PC-9 (cell line): ENCODE measurements at regions not wholly inside any gene's neighbourhood (a gene's known extent, or its start where the extent isn't known, plus 50 kb on each side); places are given as distances from the start of the nearest gene placed in this dataset.

Experiments
- BruUV-seq: library from RNA; stranded (reverse); fragments of 400-500 nt; replicated peaks from 2 replicates; lab custom pipeline; 2021; lab: Mats Ljungman, UMichigan
- CTCF ChIA-PET: fragments of 300-600 bp; sonication (Branson Sonifier 250); formaldehyde crosslinking; loops from one replicate; lab custom pipeline; 2022; ENCODE audit warnings: antibody characterized with exemption; lab: Charles Lee
- POLR2A ChIA-PET: fragments of 300-600 bp; sonication (Branson Sonifier 250); formaldehyde crosslinking; loops from one replicate; lab custom pipeline; 2022; ENCODE audit warnings: antibody characterized with exemption; ENCODE audit not compliant: unreplicated experiment; lab: Charles Lee
- DNase-seq, 2 experiments: peaks; one replicate each; pipeline versions ENCODE4 v3.0.0 to v3.0.0-alpha.2; 2015 to 2022; ENCODE audit warnings: mixed read lengths in 1 of 2
- H2AFZ ChIP-seq: fragments of 200-600 bp; sonication (generic); 2 replicates; pipeline ENCODE4 v1.8.1; 2017; ENCODE audit warnings: antibody characterized with exemption
- H3F3A ChIP-seq: fragments of 200-600 bp; sonication (generic); 2 replicates; pipeline ENCODE4 v1.8.1; 2017; ENCODE audit warnings: antibody characterized with exemption, mild to moderate bottlenecking, low read depth; ENCODE audit not compliant: insufficient read depth
- H3K27ac ChIP-seq: fragments of 200-600 bp; sonication (generic); 2 replicates; pipeline ENCODE4 v1.6.1; 2016; ENCODE audit warnings: mixed run types
- H3K27me3 ChIP-seq: fragments of 200-600 bp; sonication (generic); 2 replicates; pipeline ENCODE4 v1.6.1; 2016; ENCODE audit warnings: low read depth, mixed run types; ENCODE audit not compliant: insufficient read depth
- H3K36me3 ChIP-seq: fragments of 200-600 bp; sonication (generic); 2 replicates; pipeline ENCODE4 v1.6.1; 2016; ENCODE audit warnings: low read depth, mixed run types
- H3K4me1 ChIP-seq: fragments of 200-600 bp; sonication (generic); replicated peaks from 2 replicates; pipeline ENCODE4 v1.6.1; 2016; ENCODE audit warnings: mixed run types; ENCODE audit not compliant: insufficient read depth
- H3K4me2 ChIP-seq: fragments of 200-600 bp; sonication (generic); 2 replicates; pipeline ENCODE4 v1.6.1; 2017; ENCODE audit warnings: mixed run types
- H3K4me3 ChIP-seq: fragments of 200-600 bp; sonication (generic); 2 replicates; pipeline ENCODE4 v1.6.1; 2016; ENCODE audit warnings: mixed run types
- H3K79me2 ChIP-seq: fragments of 200-600 bp; sonication (generic); 2 replicates; pipeline ENCODE4 v1.6.1; 2017; ENCODE audit warnings: low read depth, mixed run types
- H3K9me2 ChIP-seq: fragments of 200-600 bp; sonication (generic); 2 replicates; pipeline ENCODE4 v1.8.1; 2017; ENCODE audit warnings: mild to moderate bottlenecking; ENCODE audit not compliant: insufficient read depth
- H3K9me3 ChIP-seq: fragments of 200-600 bp; sonication (generic); 2 replicates; pipeline ENCODE4 v1.8.1; 2016; ENCODE audit warnings: low read depth; ENCODE audit not compliant: insufficient read depth
- H4K20me1 ChIP-seq: fragments of 200-600 bp; sonication (generic); 2 replicates; pipeline ENCODE4 v1.8.1; 2017; ENCODE audit not compliant: insufficient read depth
- EZH2 ChIP-seq: fragments of 200-600 bp; sonication (generic); IDR thresholded peaks from 2 replicates; pipeline ENCODE4 v1.8.0; 2017; ENCODE audit warnings: antibody characterized with exemption, low read depth
- intact Hi-C: fragments of 100-400 bp; cut with micrococcal nuclease; formaldehyde crosslinking; loops from one replicate; pipeline ENCODE4 v1.10.0; 2022; ENCODE audit not compliant: unreplicated experiment
- TF ChIP-seq, protein P1 (sequence below): fragments of 200-600 bp; sonication (generic); conservative IDR thresholded peaks from 2 replicates; pipeline ENCODE4 v1.6.1; 2017; ENCODE audit warnings: mixed run types, antibody characterized with exemption, mild to moderate bottlenecking, moderate library complexity

- TF ChIP-seq, protein P1, sequence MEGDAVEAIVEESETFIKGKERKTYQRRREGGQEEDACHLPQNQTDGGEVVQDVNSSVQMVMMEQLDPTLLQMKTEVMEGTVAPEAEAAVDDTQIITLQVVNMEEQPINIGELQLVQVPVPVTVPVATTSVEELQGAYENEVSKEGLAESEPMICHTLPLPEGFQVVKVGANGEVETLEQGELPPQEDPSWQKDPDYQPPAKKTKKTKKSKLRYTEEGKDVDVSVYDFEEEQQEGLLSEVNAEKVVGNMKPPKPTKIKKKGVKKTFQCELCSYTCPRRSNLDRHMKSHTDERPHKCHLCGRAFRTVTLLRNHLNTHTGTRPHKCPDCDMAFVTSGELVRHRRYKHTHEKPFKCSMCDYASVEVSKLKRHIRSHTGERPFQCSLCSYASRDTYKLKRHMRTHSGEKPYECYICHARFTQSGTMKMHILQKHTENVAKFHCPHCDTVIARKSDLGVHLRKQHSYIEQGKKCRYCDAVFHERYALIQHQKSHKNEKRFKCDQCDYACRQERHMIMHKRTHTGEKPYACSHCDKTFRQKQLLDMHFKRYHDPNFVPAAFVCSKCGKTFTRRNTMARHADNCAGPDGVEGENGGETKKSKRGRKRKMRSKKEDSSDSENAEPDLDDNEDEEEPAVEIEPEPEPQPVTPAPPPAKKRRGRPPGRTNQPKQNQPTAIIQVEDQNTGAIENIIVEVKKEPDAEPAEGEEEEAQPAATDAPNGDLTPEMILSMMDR, result no peak
- no peak for TF ChIP-seq EZH2
- Histone ChIP-seq H2AFZ (no peak overlapping the region), H3F3A (no peaks in the 10 kb centered on the region), H3K27ac (no peak overlapping the region), H4K20me1 (no peaks in the 10 kb centered on the region), H3K27me3 (no peaks in the 10 kb centered on the region), H3K9me3 (no peaks in the 10 kb centered on the region), H3K9me2 (no peaks in the 10 kb centered on the region), H3K79me2 (no peaks in the 10 kb centered on the region), H3K4me2 (no peak overlapping the region), H3K36me3 (no peaks in the 10 kb centered on the region), H3K4me3 (no peak overlapping the region), H3K4me1 (no peaks in the 10 kb centered on the region)
- ChIA-PET POLR2A (no interaction called here), CTCF (no interaction called here)
- intact Hi-C loops, result no loop called here
- no peak for DNase-seq
- BruUV-seq, result no TSS peak
Observed at GRCh38 chr11:37552284-37552683, 954.2 kb upstream of the RAG2 start.

DNA sequence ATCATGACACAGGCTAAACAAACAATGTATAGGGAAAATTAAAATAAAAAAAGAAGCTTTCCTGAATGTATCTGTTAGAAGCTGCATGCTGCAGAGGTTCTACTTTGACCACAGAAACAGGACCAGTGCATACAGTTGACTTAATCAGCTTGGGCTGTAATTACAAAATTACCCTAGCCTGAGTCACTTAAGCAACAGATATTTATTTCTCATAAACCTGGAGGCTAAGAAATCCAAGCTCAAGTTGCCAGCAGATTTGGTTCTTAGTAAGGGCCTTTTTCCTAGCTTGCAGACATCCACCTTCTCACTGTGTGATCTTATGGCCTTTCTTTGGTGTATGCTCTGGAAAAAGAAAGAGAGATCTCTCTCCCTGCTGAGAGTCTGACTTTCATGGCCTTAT lies 946.5 kb upstream of the RAG2 start:
- no peak overlapping the region for H3K4me2 ChIP-seq
- H3K36me3 ChIP-seq, result no peaks in the 10 kb centered on the region
- no peak overlapping the region for H2AFZ ChIP-seq
- H3K79me2 ChIP-seq, result no peaks in the 10 kb centered on the region
- H3K4me3 ChIP-seq, result no peak overlapping the region
- H3K4me1 ChIP-seq, result no peaks in the 10 kb centered on the region
- no TSS peak for BruUV-seq
- ChIA-PET POLR2A (no interaction called here), CTCF (no interaction called here)
- no peak for DNase-seq
- H3K9me3 ChIP-seq, result no peaks in the 10 kb centered on the region
- no peak for TF ChIP-seq EZH2
- TF ChIP-seq, protein P1, result no peak
- intact Hi-C loops, result no loop called here
- no peaks in the 10 kb centered on the region for H3F3A ChIP-seq
- peaks cover 6% of the 10 kb centered on the region; the same call in 1 of the 2 replicates for H3K9me2 ChIP-seq
- H4K20me1 ChIP-seq, result no peaks in the 10 kb centered on the region
- H3K27me3 ChIP-seq, result no peaks in the 10 kb centered on the region
- H3K27ac ChIP-seq, result no peak overlapping the region

- Histone ChIP-seq H3K36me3 (no peaks in the 10 kb centered on the region), H3K79me2 (no peaks in the 10 kb centered on the region), H3K4me3 (no peak overlapping the region), H3K4me1 (no peaks in the 10 kb centered on the region), H4K20me1 (no peaks in the 10 kb centered on the region), H3K27me3 (no peaks in the 10 kb centered on the region), H3K27ac (no peak overlapping the region), H3K9me2 (peaks cover 5% of the 10 kb centered on the region; the same call in 1 of the 2 replicates), H3K9me3 (peaks cover 11% of the 10 kb centered on the region; the same call in 1 of the 2 replicates), H3F3A (no peaks in the 10 kb centered on the region), H2AFZ (no peak overlapping the region), H3K4me2 (no peak overlapping the region)
- DNase-seq, result no peak
- TF ChIP-seq, protein P1, result no peak
- ChIA-PET POLR2A (interaction anchor here (0.6 kb wide), 1 partner anchor 20 kb away, joined by 6 read pairs; no protein-coding TSS in a partner anchor), CTCF (no interaction called here)
- BruUV-seq, result no TSS peak
- intact Hi-C loops, result no loop called here
Observed at GRCh38 chr11:37533830-37534229, 935.8 kb upstream of the RAG2 start.
